ENCODE measurements at regions not wholly inside any gene's neighbourhood (a gene's known extent, or its start where the extent isn't known, plus 50 kb on each side); places are given as distances from the start of the nearest gene placed in this dataset.

GRCh38 chr14:98913967-98914650 is 357.9 kb downstream of the BCL11B start (continued):
- TF ChIP-seq RERE (CRISPR knock-in tag; IDR thresholded peaks at IDR 0.05; ENCODE audit: low read depth), result no peak
- no peak for TF ChIP-seq RXRB (CRISPR knock-in tag; IDR thresholded peaks at IDR 0.05; ENCODE audit: borderline replicate concordance)
- no peak for TF ChIP-seq AKNA (CRISPR knock-in tag; IDR thresholded peaks at IDR 0.05; ENCODE audit: borderline replicate concordance)
- TF ChIP-seq GZF1 (CRISPR knock-in tag; IDR thresholded peaks at IDR 0.05), result no peak
- TF ChIP-seq ZKSCAN5 (CRISPR knock-in tag; IDR thresholded peaks at IDR 0.05), result no peak
- no peak for TF ChIP-seq ZNF333 (CRISPR knock-in tag; IDR thresholded peaks at IDR 0.05; ENCODE audit: borderline replicate concordance)
- TF ChIP-seq ZNF136 (CRISPR knock-in tag; IDR thresholded peaks at IDR 0.05; ENCODE audit: low read depth), result no peak
- no peak for TF ChIP-seq ZNF644 (CRISPR knock-in tag; IDR thresholded peaks at IDR 0.05; ENCODE audit: low read depth)

Data from HepG2 (cell line).